H9 (cell line): ENCODE measurements at regions not wholly inside any gene's neighbourhood (a gene's known extent, or its start where the extent isn't known, plus 50 kb on each side); places are given as distances from the start of the nearest gene placed in this dataset.
"Not testable (repeated sequence)": the region's sequence is repeated elsewhere in the genome, so short reads cannot be mapped to it uniquely, and the experiment has no call there.

Experiments used
- DNase-seq: peaks from one replicate; pipeline ENCODE4 v3.0.0-alpha.2; 2017
- H2AFZ ChIP-seq: one replicate; pipeline ENCODE4 v1.6.1; 2013; ENCODE audit warnings: mild to moderate bottlenecking, low read length, control low read depth, moderate library complexity
- H2AK5ac ChIP-seq: 2 replicates; pipeline ENCODE4 v1.6.1; 2013; ENCODE audit warnings: low read length, control low read depth, mixed read lengths; ENCODE audit not compliant: insufficient read length
- H2BK120ac ChIP-seq: one replicate; pipeline ENCODE4 v1.6.1; 2013; ENCODE audit warnings: low read depth, mild to moderate bottlenecking, low read length, control low read depth, inconsistent platforms; ENCODE audit not compliant: poor library complexity, severe bottlenecking
- H2BK12ac ChIP-seq: 2 replicates; pipeline ENCODE4 v1.6.1; 2013; ENCODE audit warnings: low read length, control low read depth, mixed read lengths, low read depth; ENCODE audit not compliant: insufficient read length
- H2BK15ac ChIP-seq: 2 replicates; pipeline ENCODE4 v1.6.1; 2013; ENCODE audit warnings: low read depth, low read length, control low read depth
- H2BK20ac ChIP-seq: one replicate; pipeline ENCODE4 v1.6.1; 2013; ENCODE audit warnings: low read depth, mild to moderate bottlenecking, low read length, control low read depth, inconsistent platforms; ENCODE audit not compliant: poor library complexity, severe bottlenecking
- H2BK5ac ChIP-seq: 2 replicates; pipeline ENCODE4 v1.6.1; 2013; ENCODE audit warnings: low read length, control low read depth, mixed read lengths; ENCODE audit not compliant: insufficient read length
- H3K14ac ChIP-seq: 2 replicates; pipeline ENCODE4 v1.6.1; 2013; ENCODE audit warnings: low read length, control low read depth; ENCODE audit not compliant: insufficient read depth
- H3K18ac ChIP-seq: 2 replicates; pipeline ENCODE4 v1.6.1; 2013; ENCODE audit warnings: low read depth, mild to moderate bottlenecking, mixed read lengths, low read length, control low read depth; ENCODE audit not compliant: insufficient read length
- H3K23ac ChIP-seq: 2 replicates; pipeline ENCODE4 v1.6.1; 2013; ENCODE audit warnings: low read length, control low read depth, mixed read lengths, low read depth; ENCODE audit not compliant: insufficient read length
- H3K23me2 ChIP-seq: 2 replicates; pipeline ENCODE4 v1.6.1; 2013; ENCODE audit warnings: low read depth, mild to moderate bottlenecking, mixed read lengths, low read length, control low read depth; ENCODE audit not compliant: insufficient read length, poor library complexity, severe bottlenecking
- H3K27ac ChIP-seq: 2 replicates; pipeline ENCODE4 v1.5.1; 2013; ENCODE audit warnings: low read length, control low read depth, mixed read lengths, low read depth; ENCODE audit not compliant: insufficient read length
- H3K27me3 ChIP-seq: 2 replicates; pipeline ENCODE4 v1.6.1; 2013; ENCODE audit warnings: low read length, control low read depth, inconsistent platforms; ENCODE audit not compliant: insufficient read depth
- H3K4ac ChIP-seq: 2 replicates; pipeline ENCODE4 v1.6.1; 2013; ENCODE audit warnings: low read depth, mild to moderate bottlenecking, control low read depth, inconsistent platforms, low read length, moderate library complexity
- H3K4me1 ChIP-seq: 2 replicates; pipeline ENCODE4 v1.6.1; 2013; ENCODE audit warnings: low read length, control low read depth, inconsistent platforms; ENCODE audit not compliant: insufficient read depth
- H3K4me2 ChIP-seq: 2 replicates; pipeline ENCODE4 v1.6.1; 2013; ENCODE audit warnings: low read length, control low read depth, mixed read lengths; ENCODE audit not compliant: insufficient read length, insufficient read depth
- H3K56ac ChIP-seq: 2 replicates; pipeline ENCODE4 v1.6.1; 2013; ENCODE audit warnings: low read depth, mild to moderate bottlenecking, mixed read lengths, low read length, control low read depth; ENCODE audit not compliant: insufficient read length
- H3K79me1 ChIP-seq: 2 replicates; pipeline ENCODE4 v1.6.1; 2013; ENCODE audit warnings: low read depth, mild to moderate bottlenecking, moderate library complexity, low read length, control low read depth, inconsistent platforms; ENCODE audit not compliant: insufficient read depth, poor library complexity, severe bottlenecking
- H3K79me2 ChIP-seq: 2 replicates; pipeline ENCODE4 v1.6.1; 2013; ENCODE audit warnings: low read length, control low read depth, inconsistent platforms; ENCODE audit not compliant: insufficient read depth
- H3K9ac ChIP-seq: 2 replicates; pipeline ENCODE4 v1.6.1; 2013; ENCODE audit warnings: low read length, control low read depth, mixed read lengths; ENCODE audit not compliant: insufficient read length; ENCODE audit errors: extremely low read depth
- H3K9me3 ChIP-seq: one replicate; pipeline ENCODE4 v1.6.1; 2013; ENCODE audit warnings: low read depth, low read length, inconsistent platforms; ENCODE audit not compliant: control insufficient read depth
- H3T11ph ChIP-seq: one replicate; pipeline ENCODE4 v1.6.1; 2013; ENCODE audit warnings: mild to moderate bottlenecking, low read length, control low read depth, inconsistent platforms
- H4K20me1 ChIP-seq: one replicate; pipeline ENCODE4 v1.6.1; 2013; ENCODE audit not compliant: control insufficient read depth, insufficient read length, insufficient read depth
- H4K5ac ChIP-seq: 2 replicates; pipeline ENCODE4 v1.6.1; 2013; ENCODE audit warnings: low read depth, mild to moderate bottlenecking, mixed read lengths, low read length, control low read depth; ENCODE audit not compliant: insufficient read length
- H4K8ac ChIP-seq: replicated peaks from 2 replicates; pipeline ENCODE4 v1.6.1; 2013; ENCODE audit warnings: low read length, control low read depth, mixed read lengths, low read depth; ENCODE audit not compliant: insufficient read length
- H4K91ac ChIP-seq: 2 replicates; pipeline ENCODE4 v1.6.1; 2013; ENCODE audit warnings: low read depth, mild to moderate bottlenecking, moderate library complexity, mixed read lengths, low read length, control low read depth; ENCODE audit not compliant: insufficient read length
- H3K27ac Mint-ChIP-seq, 3 experiments: 2 replicates in 2 of 3; 3 replicates in 1 of 3; pipeline ENCODE4 v1.8.0; 2020 to 2021; ENCODE audit warnings: mixed read lengths in 3 of 3, mild to moderate bottlenecking in 1 of 3, moderate library complexity in 1 of 3
- H3K27me3 Mint-ChIP-seq: 2 replicates; pipeline ENCODE4 v1.8.0; 2021; ENCODE audit warnings: low read depth, mild to moderate bottlenecking, moderate library complexity, mixed read lengths
- H3K36me3 Mint-ChIP-seq, 3 experiments: 2 replicates in 2 of 3; 3 replicates in 1 of 3; pipeline ENCODE4 v1.8.0; 2020 to 2021; ENCODE audit warnings: low read depth in 3 of 3, mixed read lengths in 3 of 3; ENCODE audit not compliant: insufficient read depth in 1 of 3
- H3K4me1 Mint-ChIP-seq, 2 experiments: 2 replicates each; pipeline ENCODE4 v1.8.0; 2020; ENCODE audit warnings: mixed read lengths in 2 of 2
- H3K4me3 Mint-ChIP-seq, 2 experiments: 2 replicates in 1 of 2; 3 replicates in 1 of 2; pipeline ENCODE4 v1.8.0; 2020 to 2021; ENCODE audit warnings: mild to moderate bottlenecking in 2 of 2, mixed read lengths in 2 of 2, moderate library complexity in 1 of 2
- H3K9me3 Mint-ChIP-seq, 2 experiments: 2 replicates in 1 of 2; 3 replicates in 1 of 2; pipeline ENCODE4 v1.8.0; 2020; ENCODE audit warnings: mild to moderate bottlenecking in 2 of 2, mixed read lengths in 2 of 2, moderate library complexity in 1 of 2
- CTCF ChIP-seq: fragments of 200-600 bp; sonication (generic); conservative IDR thresholded peaks from 3 replicates; pipeline ENCODE4 v1.8.0; 2021; ENCODE audit warnings: antibody characterized with exemption, mild to moderate bottlenecking
- WGBS: extraction: QIAGEN DNeasy Blood & Tissue Kit; methylation state at CpG from one replicate; pipeline ENCODE4 v1.1.7; 2013; ENCODE audit warnings: missing lambda C conversion rate, low lambda C conversion rate, mixed read lengths; ENCODE audit not compliant: insufficient read length; ENCODE audit errors: extremely low coverage; 5-methylcytosine and 5-hydroxymethylcytosine counted together

DNA sequence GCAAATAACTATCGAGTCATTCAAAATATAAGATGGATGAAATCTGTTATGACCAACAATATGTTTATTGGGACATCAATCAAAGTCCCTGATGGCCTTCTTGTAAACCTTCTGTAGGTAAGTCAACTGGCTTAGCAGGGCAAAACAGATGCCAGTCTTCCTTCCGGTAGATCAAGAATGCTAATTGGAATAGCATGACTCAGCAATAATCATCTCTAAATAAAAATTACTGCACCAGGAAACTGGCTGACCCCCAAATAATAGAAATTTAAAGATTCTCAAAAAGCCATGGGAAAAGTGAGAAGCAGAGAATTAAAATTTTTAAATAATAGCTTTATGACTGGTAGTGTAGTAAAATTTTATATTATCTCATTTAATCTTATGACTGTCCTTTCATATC, 1005.4 kb downstream of the OLFM4 start:
- H3K9me3 ChIP-seq, result peaks cover 10% of the 10 kb centered on the region
- H4K20me1 ChIP-seq, result no peaks in the 10 kb centered on the region
- H3K9ac ChIP-seq, result no peak overlapping the region
- peaks cover 21 to 23% of the 10 kb centered on the region in 2 experiments; a peak in 4 of 5 replicates for H3K9me3 Mint-ChIP-seq
- no peak overlapping the region for H3K4ac ChIP-seq
- H3K27ac ChIP-seq, result no peak overlapping the region
- no peak overlapping the region for H4K91ac ChIP-seq
- no peak overlapping the region for H2BK120ac ChIP-seq
- H3T11ph ChIP-seq, result no peak overlapping the region
- WGBS, result no CpG with 5 or more reads among the region's 2 CpGs
- H3K27me3 ChIP-seq, result no peaks in the 10 kb centered on the region
- no peak overlapping the region for H3K23ac ChIP-seq
- peaks cover 6 to 7% of the 10 kb centered on the region in 2 experiments; a peak in 2 of 4 replicates for H3K4me1 Mint-ChIP-seq
- no peak overlapping the region for H3K56ac ChIP-seq
- no peak overlapping the region for H2BK20ac ChIP-seq
- H2BK15ac ChIP-seq, result no peak overlapping the region
- no peak overlapping the region for H2AFZ ChIP-seq
- H2AK5ac ChIP-seq, result no peak overlapping the region
- no peaks in the 10 kb centered on the region for H3K79me2 ChIP-seq
- H2BK12ac ChIP-seq, result no peak overlapping the region
- no peaks in the 10 kb centered on the region for H3K79me1 ChIP-seq
- H4K5ac ChIP-seq, result no peak overlapping the region
- no peak for TF ChIP-seq CTCF
- H3K4me2 ChIP-seq, result no peak overlapping the region
- no peak overlapping the region for H2BK5ac ChIP-seq
- H3K27me3 Mint-ChIP-seq, result no peaks in the 10 kb centered on the region
- H3K36me3 Mint-ChIP-seq, result peaks cover 12 to 25% (median 24%) of the 10 kb centered on the region in 3 experiments
- no peak for DNase-seq
- H3K18ac ChIP-seq, result no peak overlapping the region
- no peak overlapping the region for H4K8ac ChIP-seq
- H3K27ac Mint-ChIP-seq, result no peak overlapping the region
- H3K4me1 ChIP-seq, result no peaks in the 10 kb centered on the region
- H3K14ac ChIP-seq, result no peak overlapping the region
- H3K4me3 Mint-ChIP-seq, result no peak overlapping the region
- H3K23me2 ChIP-seq, result no peaks in the 10 kb centered on the region

DNA sequence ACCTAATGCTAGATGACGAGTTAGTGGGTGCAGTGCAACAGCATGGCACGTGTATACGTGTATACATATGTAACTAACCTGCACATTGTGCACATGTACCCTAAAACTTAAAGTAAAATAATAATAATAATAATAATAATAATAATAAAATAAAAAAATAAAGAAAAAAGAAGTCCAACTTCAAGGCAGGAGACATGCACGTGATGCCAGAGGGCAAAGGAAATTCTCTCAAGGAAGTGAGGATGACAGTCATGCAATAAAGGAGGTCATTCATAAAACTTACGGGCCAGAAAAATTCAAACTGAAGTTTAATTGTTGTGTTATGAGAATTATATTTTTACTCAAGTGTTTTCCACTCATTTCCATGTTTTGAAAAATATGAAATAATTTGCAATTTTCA, 1028.8 kb downstream of the OLFM4 start:
- H3K23me2 ChIP-seq, H3T11ph ChIP-seq, H3K4ac ChIP-seq, H3K4me1 Mint-ChIP-seq, H2BK12ac ChIP-seq, DNase-seq, H3K36me3 Mint-ChIP-seq, H2AFZ ChIP-seq, H3K18ac ChIP-seq, H4K91ac ChIP-seq, H2BK20ac ChIP-seq, H3K4me1 ChIP-seq, H2BK120ac ChIP-seq, H4K5ac ChIP-seq, H2BK5ac ChIP-seq, H3K23ac ChIP-seq, H3K4me2 ChIP-seq, H3K4me3 Mint-ChIP-seq, H2AK5ac ChIP-seq, H3K56ac ChIP-seq, H3K27me3 ChIP-seq, H3K27ac Mint-ChIP-seq, H3K9ac ChIP-seq, H3K79me2 ChIP-seq, H3K79me1 ChIP-seq, H3K9me3 ChIP-seq, H3K27me3 Mint-ChIP-seq, H3K14ac ChIP-seq, H2BK15ac ChIP-seq, H3K27ac ChIP-seq, H4K8ac ChIP-seq, H4K20me1 ChIP-seq, H3K9me3 Mint-ChIP-seq: not testable (repeated sequence)
- WGBS, result no CpG with 5 or more reads among the region's 5 CpGs
